SK-N-SH treated with all-trans-retinoic acid at 6 μM for 48 hours (cell line): ENCODE measurements at regions not wholly inside any gene's neighbourhood (a gene's known extent, or its start where the extent isn't known, plus 50 kb on each side); places are given as distances from the start of the nearest gene placed in this dataset.

ENCODE experiments used
- ATAC-seq: fragments of 200-7000 bp; cut with Tn5 transposase; 3 replicates; pipeline ENCODE4 v1.9.1; 2020; ENCODE audit warnings: mild to moderate bottlenecking, moderate library complexity
- ARNTL ChIP-seq: fragments of 450-650 bp; formaldehyde crosslinking; IDR thresholded peaks from 2 replicates; pipeline ENCODE4 v1.5.0; 2020; ENCODE audit warnings: low read depth, mild to moderate bottlenecking, moderate library complexity, borderline replicate concordance
- BACH2 ChIP-seq: fragments of 250-450 bp; sonication (Bioruptor Pico); IDR thresholded peaks from 2 replicates; pipeline ENCODE4 v1.9.0; 2021; ENCODE audit warnings: mild to moderate bottlenecking, borderline replicate concordance
- CREB5 ChIP-seq: fragments of 250-450 bp; sonication (Bioruptor Pico); IDR thresholded peaks from 2 replicates; pipeline ENCODE4 v1.5.1; 2020; ENCODE audit warnings: low read depth, mild to moderate bottlenecking, moderate library complexity
- CSDC2 ChIP-seq: fragments of 250-450 bp; sonication (Bioruptor Pico); IDR thresholded peaks from 2 replicates; pipeline ENCODE4 v1.5.0; 2020; ENCODE audit warnings: mild to moderate bottlenecking, moderate library complexity
- ESRRG ChIP-seq: fragments of 250-450 bp; sonication (Bioruptor Pico); IDR thresholded peaks from 2 replicates; pipeline ENCODE4 v1.6.1; 2021; ENCODE audit warnings: mild to moderate bottlenecking
- GLIS3 ChIP-seq: fragments of 250-450 bp; sonication (Bioruptor Pico); IDR thresholded peaks from 2 replicates; pipeline ENCODE4 v1.5.0; 2020; ENCODE audit warnings: mild to moderate bottlenecking, moderate library complexity
- ISL1 ChIP-seq: fragments of 250-450 bp; sonication (Bioruptor Pico); IDR thresholded peaks from 2 replicates; pipeline ENCODE4 v2.1.2; 2022; ENCODE audit warnings: mild to moderate bottlenecking, moderate library complexity
- OSR1 ChIP-seq: fragments of 250-450 bp; sonication (Bioruptor Pico); IDR thresholded peaks from 2 replicates; pipeline ENCODE4 v1.8.0; 2022; ENCODE audit warnings: moderate library complexity, mild to moderate bottlenecking, inconsistent platforms
- PATZ1 ChIP-seq: fragments of 250-450 bp; sonication (Bioruptor Pico); IDR thresholded peaks from 2 replicates; pipeline ENCODE4 v1.8.0; 2020; ENCODE audit warnings: mild to moderate bottlenecking, moderate library complexity, borderline replicate concordance
- PPARA ChIP-seq: fragments of 250-450 bp; sonication (Bioruptor Pico); IDR thresholded peaks from 2 replicates; pipeline ENCODE4 v1.5.0; 2020; ENCODE audit warnings: mild to moderate bottlenecking, borderline replicate concordance
- RARB ChIP-seq: fragments of 250-450 bp; sonication (Bioruptor Pico); IDR thresholded peaks from 2 replicates; pipeline ENCODE4 v1.8.0; 2021; ENCODE audit warnings: mild to moderate bottlenecking, moderate library complexity
- SNAI2 ChIP-seq: fragments of 250-450 bp; sonication (Bioruptor Pico); IDR thresholded peaks from 2 replicates; pipeline ENCODE4 v1.5.0; 2020; ENCODE audit warnings: mild to moderate bottlenecking, moderate library complexity
- TOX ChIP-seq: fragments of 250-450 bp; sonication (Bioruptor Pico); IDR thresholded peaks from 2 replicates; pipeline ENCODE4 v1.8.0; 2021; ENCODE audit warnings: mild to moderate bottlenecking, moderate library complexity, borderline replicate concordance
- ZC3H10 ChIP-seq: fragments of 250-450 bp; sonication (Bioruptor Pico); IDR thresholded peaks from 2 replicates; pipeline ENCODE4 v1.5.1; 2021; ENCODE audit warnings: mild to moderate bottlenecking, moderate library complexity
- ZFP3 ChIP-seq: fragments of 250-450 bp; sonication (Bioruptor Pico); IDR thresholded peaks from 2 replicates; pipeline ENCODE4 v1.5.0; 2020; ENCODE audit warnings: mild to moderate bottlenecking, moderate library complexity
- ZNF565 ChIP-seq: fragments of 450-650 bp; formaldehyde crosslinking; conservative IDR thresholded peaks from 2 replicates; pipeline ENCODE4 v1.5.0; 2020; ENCODE audit warnings: low read depth, mild to moderate bottlenecking, moderate library complexity
- ZNF70 ChIP-seq: fragments of 450-650 bp; formaldehyde crosslinking; IDR thresholded peaks from 2 replicates; pipeline ENCODE4 v1.5.0; 2020; ENCODE audit warnings: mild to moderate bottlenecking, moderate library complexity
- TF ChIP-seq, protein P1 (sequence below): fragments of 250-450 bp; sonication (Bioruptor Pico); IDR thresholded peaks from 2 replicates; pipeline ENCODE4 v1.5.1; 2021; ENCODE audit warnings: mild to moderate bottlenecking, moderate library complexity
- TF ChIP-seq, protein P2 (sequence below): fragments of 250-450 bp; sonication (Bioruptor Pico); IDR thresholded peaks from 2 replicates; pipeline ENCODE4 v1.5.0; 2020; ENCODE audit warnings: mild to moderate bottlenecking, moderate library complexity

DNA sequence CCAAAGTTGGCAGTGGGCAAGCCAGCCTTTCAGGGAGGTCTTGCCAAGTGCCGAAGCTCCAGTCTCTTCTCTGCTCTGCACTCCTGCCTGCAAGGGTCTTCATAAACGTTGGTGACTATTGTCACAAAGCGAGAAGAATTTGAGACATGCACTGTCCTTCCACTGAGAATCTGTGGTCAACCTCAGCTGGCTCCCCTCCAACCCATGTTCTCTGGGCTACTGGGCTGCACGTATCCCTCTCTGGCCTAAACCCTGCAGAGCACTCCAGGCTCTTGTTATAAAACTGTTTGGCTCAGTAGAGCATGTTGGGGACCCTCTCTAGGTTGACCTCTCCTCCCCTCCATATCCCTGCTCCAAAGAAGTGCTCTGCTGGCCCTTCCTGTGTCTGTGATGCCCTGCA lies 260.4 kb upstream of the NFE2L3 start:
- TF ChIP-seq BACH2 (CRISPR knock-in tag) (no peak), CREB5 (CRISPR knock-in tag) (no peak), OSR1 (CRISPR knock-in tag) (no peak), RARB (CRISPR knock-in tag) (no peak), GLIS3 (CRISPR knock-in tag) (no peak), SNAI2 (no peak), PPARA (CRISPR knock-in tag) (no peak), ARNTL (CRISPR knock-in tag) (no peak), ISL1 (CRISPR knock-in tag) (no peak), ZFP3 (CRISPR knock-in tag) (no peak), CSDC2 (CRISPR knock-in tag) (no peak), ESRRG (no peak), ZNF565 (no peak), PATZ1 (CRISPR knock-in tag) (no peak), ZNF70 (CRISPR knock-in tag) (no peak)
- TF ChIP-seq, protein P1, sequence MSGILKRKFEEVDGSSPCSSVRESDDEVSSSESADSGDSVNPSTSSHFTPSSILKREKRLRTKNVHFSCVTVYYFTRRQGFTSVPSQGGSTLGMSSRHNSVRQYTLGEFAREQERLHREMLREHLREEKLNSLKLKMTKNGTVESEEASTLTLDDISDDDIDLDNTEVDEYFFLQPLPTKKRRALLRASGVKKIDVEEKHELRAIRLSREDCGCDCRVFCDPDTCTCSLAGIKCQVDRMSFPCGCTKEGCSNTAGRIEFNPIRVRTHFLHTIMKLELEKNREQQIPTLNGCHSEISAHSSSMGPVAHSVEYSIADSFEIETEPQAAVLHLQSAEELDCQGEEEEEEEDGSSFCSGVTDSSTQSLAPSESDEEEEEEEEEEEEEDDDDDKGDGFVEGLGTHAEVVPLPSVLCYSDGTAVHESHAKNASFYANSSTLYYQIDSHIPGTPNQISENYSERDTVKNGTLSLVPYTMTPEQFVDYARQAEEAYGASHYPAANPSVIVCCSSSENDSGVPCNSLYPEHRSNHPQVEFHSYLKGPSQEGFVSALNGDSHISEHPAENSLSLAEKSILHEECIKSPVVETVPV (CRISPR knock-in tag) = no peak
- TF ChIP-seq, protein P2, sequence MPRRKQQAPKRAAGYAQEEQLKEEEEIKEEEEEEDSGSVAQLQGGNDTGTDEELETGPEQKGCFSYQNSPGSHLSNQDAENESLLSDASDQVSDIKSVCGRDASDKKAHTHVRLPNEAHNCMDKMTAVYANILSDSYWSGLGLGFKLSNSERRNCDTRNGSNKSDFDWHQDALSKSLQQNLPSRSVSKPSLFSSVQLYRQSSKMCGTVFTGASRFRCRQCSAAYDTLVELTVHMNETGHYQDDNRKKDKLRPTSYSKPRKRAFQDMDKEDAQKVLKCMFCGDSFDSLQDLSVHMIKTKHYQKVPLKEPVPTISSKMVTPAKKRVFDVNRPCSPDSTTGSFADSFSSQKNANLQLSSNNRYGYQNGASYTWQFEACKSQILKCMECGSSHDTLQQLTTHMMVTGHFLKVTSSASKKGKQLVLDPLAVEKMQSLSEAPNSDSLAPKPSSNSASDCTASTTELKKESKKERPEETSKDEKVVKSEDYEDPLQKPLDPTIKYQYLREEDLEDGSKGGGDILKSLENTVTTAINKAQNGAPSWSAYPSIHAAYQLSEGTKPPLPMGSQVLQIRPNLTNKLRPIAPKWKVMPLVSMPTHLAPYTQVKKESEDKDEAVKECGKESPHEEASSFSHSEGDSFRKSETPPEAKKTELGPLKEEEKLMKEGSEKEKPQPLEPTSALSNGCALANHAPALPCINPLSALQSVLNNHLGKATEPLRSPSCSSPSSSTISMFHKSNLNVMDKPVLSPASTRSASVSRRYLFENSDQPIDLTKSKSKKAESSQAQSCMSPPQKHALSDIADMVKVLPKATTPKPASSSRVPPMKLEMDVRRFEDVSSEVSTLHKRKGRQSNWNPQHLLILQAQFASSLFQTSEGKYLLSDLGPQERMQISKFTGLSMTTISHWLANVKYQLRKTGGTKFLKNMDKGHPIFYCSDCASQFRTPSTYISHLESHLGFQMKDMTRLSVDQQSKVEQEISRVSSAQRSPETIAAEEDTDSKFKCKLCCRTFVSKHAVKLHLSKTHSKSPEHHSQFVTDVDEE (CRISPR knock-in tag) = no peak
- no peak for ATAC-seq

DNA sequence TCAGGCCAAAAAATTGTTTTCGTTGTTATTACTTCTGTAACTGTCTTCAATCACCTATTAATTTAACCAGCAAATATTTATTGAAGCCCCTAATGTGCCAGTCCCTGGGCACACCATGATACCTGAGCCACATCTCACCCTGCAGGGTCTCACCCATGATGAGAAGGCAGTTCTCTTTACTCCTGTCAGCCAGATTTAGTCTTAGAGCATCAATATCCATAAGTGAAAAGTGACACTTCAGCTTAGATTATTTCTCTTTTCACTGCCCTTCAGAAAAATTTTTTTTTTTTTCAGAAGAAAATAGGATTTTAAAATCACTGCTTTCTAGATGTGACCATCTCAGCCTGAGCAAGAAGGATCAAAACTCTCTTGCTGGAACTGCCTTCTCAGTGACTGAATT lies 258.6 kb upstream of the NFE2L3 start:
- TF ChIP-seq ISL1 (CRISPR knock-in tag) (no peak), TOX (CRISPR knock-in tag) (no peak), BACH2 (CRISPR knock-in tag) (no peak), ZC3H10 (CRISPR knock-in tag) (no peak), ZNF565 (no peak), ARNTL (CRISPR knock-in tag) (no peak), ZFP3 (CRISPR knock-in tag) (no peak), OSR1 (CRISPR knock-in tag) (no peak)
- TF ChIP-seq, protein P1 (CRISPR knock-in tag) = no peak
- TF ChIP-seq, protein P2 (CRISPR knock-in tag) = no peak
- ATAC-seq = no peak
